K562 (cell line): ENCODE measurements at regions not wholly inside any gene's neighbourhood (a gene's known extent, or its start where the extent isn't known, plus 50 kb on each side); places are given as distances from the start of the nearest gene placed in this dataset.

Source experiments
- GTF2E2 ChIP-seq: fragments of 200-800 bp; sonication (Bioruptor generic); IDR thresholded peaks from 2 replicates; pipeline ENCODE4 v1.6.1; 2016; ENCODE audit warnings: missing genetic modification characterization, missing compliant biosample characterization
- HDAC3 ChIP-seq: fragments of 450-650 bp; IDR thresholded peaks from 2 replicates; pipeline ENCODE4 v1.6.1; 2018; ENCODE audit warnings: borderline replicate concordance, mild to moderate bottlenecking, moderate library complexity; ENCODE audit not compliant: partially characterized antibody
- JUN ChIP-seq, 2 experiments: sonication (generic) in 1 of 2; formaldehyde crosslinking in 1 of 2; IDR thresholded peaks; 2 replicates each; pipeline versions ENCODE4 v1.6.1 to v1.8.0; 2012 to 2022; ENCODE audit warnings: borderline replicate concordance in 2 of 2, mild to moderate bottlenecking in 2 of 2, improper control_type of control experiment in 1 of 2, low read depth in 1 of 2, low read length in 1 of 2, missing genetic modification reagents in 1 of 2
- ZNF561 ChIP-seq: fragments of 450-650 bp; formaldehyde crosslinking; conservative IDR thresholded peaks from 2 replicates; pipeline ENCODE4 v1.4.0; 2020; ENCODE audit warnings: mild to moderate bottlenecking, moderate library complexity
- ZNF644 ChIP-seq: fragments of 200-800 bp; sonication (Bioruptor generic); IDR thresholded peaks from 2 replicates; pipeline ENCODE4 v1.6.1; 2016; ENCODE audit warnings: low read depth, missing genetic modification characterization, missing compliant biosample characterization
- ZNF707 ChIP-seq: fragments of 250-450 bp; sonication (Bioruptor Pico); conservative IDR thresholded peaks from 2 replicates; pipeline ENCODE4 v1.8.0; 2022; ENCODE audit warnings: inconsistent platforms, mild to moderate bottlenecking, moderate library complexity
- TF ChIP-seq, protein P1 (sequence below), 2 experiments: IDR thresholded peaks; 2 replicates each; pipeline ENCODE4 v1.6.1; 2011; ENCODE audit warnings: borderline replicate concordance in 1 of 2, control low read depth in 1 of 2, low read depth in 1 of 2, low read length in 1 of 2, mild to moderate bottlenecking in 1 of 2, mixed read lengths in 1 of 2, moderate library complexity in 1 of 2; ENCODE audit not compliant: insufficient read depth in 1 of 2, insufficient read length in 1 of 2, poor library complexity in 1 of 2, severe bottlenecking in 1 of 2; ENCODE audit errors: extremely low read depth in 1 of 2
- TF ChIP-seq, protein P2 (sequence below): fragments of 450-650 bp; IDR thresholded peaks from 2 replicates; pipeline ENCODE4 v1.6.1; 2018; ENCODE audit not compliant: partially characterized antibody
- TF ChIP-seq, protein P3 (sequence below): fragments of 450-650 bp; IDR thresholded peaks from 2 replicates; pipeline ENCODE4 v1.6.1; 2016; ENCODE audit warnings: borderline replicate concordance
- TF ChIP-seq, protein P4 (sequence below): fragments of 450-650 bp; IDR thresholded peaks from 2 replicates; pipeline ENCODE4 v1.7.1; 2018; ENCODE audit warnings: mild to moderate bottlenecking, low read depth; ENCODE audit not compliant: partially characterized antibody

DNA sequence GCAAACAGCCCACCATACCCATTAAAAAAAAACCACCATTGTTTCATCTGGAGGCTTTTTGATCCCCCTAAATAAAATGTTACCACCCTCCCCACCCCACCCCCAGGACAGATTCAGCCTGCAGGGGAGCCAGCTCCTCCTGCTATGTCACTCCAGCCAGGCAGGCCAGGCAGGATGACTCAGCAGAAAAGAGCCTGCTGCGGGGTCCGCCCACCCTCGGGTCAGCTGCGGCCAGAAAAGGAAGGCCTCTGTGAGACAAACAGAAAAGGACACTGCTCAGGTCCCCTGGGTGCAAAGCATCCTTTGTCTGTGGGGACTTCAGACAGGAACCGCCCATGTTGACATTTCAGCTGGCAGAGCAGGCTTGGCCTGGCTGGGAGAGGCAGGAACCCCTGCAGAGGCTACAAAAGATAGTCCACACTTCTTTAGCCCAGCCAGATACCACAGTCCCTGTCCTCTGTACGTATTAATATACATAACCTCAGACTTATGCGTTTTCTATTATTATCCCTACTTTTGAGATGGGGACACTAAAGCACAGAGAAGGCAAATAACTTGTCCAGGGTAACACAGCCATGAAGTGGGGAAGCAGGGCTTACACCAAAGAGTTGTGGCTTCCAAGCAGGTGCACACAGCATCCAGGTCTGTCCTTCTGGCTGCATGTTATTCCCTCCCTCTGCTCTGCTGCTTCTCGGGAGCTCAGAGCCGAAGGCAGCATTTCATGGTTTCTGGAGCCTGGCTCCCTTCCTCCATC, 147.7 kb downstream of the CPEB2 start (continued):
- TF ChIP-seq, protein P1, sequence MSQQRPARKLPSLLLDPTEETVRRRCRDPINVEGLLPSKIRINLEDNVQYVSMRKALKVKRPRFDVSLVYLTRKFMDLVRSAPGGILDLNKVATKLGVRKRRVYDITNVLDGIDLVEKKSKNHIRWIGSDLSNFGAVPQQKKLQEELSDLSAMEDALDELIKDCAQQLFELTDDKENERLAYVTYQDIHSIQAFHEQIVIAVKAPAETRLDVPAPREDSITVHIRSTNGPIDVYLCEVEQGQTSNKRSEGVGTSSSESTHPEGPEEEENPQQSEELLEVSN (IDR thresholded peaks at IDR 0.05; ENCODE audit: borderline replicate concordance in 1 of 2, extremely low read depth in 1 of 2, insufficient read depth in 1 of 2, insufficient read length in 1 of 2, low read depth in 1 of 2, low read length in 1 of 2, poor library complexity in 1 of 2, severe bottlenecking in 1 of 2): no peak
- TF ChIP-seq, protein P2, sequence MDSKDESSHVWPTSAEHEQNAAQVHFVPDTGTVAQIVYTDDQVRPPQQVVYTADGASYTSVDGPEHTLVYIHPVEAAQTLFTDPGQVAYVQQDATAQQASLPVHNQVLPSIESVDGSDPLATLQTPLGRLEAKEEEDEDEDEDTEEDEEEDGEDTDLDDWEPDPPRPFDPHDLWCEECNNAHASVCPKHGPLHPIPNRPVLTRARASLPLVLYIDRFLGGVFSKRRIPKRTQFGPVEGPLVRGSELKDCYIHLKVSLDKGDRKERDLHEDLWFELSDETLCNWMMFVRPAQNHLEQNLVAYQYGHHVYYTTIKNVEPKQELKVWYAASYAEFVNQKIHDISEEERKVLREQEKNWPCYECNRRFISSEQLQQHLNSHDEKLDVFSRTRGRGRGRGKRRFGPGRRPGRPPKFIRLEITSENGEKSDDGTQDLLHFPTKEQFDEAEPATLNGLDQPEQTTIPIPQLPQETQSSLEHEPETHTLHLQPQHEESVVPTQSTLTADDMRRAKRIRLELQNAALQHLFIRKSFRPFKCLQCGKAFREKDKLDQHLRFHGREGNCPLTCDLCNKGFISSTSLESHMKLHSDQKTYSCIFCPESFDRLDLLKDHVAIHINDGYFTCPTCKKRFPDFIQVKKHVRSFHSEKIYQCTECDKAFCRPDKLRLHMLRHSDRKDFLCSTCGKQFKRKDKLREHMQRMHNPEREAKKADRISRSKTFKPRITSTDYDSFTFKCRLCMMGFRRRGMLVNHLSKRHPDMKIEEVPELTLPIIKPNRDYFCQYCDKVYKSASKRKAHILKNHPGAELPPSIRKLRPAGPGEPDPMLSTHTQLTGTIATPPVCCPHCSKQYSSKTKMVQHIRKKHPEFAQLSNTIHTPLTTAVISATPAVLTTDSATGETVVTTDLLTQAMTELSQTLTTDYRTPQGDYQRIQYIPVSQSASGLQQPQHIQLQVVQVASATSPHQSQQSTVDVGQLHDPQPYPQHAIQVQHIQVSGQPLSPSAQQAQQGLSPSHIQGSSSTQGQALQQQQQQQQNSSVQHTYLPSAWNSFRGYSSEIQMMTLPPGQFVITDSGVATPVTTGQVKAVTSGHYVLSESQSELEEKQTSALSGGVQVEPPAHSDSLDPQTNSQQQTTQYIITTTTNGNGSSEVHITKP: peak; percentile 7
- 0 out of 2 replicates have a peak, but pooled peaks have one; percentile 40 for TF ChIP-seq JUN (IDR thresholded peaks at IDR 0.05; ENCODE audit: borderline replicate concordance, low read depth, low read length)
- no peak for TF ChIP-seq JUN (CRISPR knock-in tag; IDR thresholded peaks at IDR 0.05; ENCODE audit: borderline replicate concordance)
- TF ChIP-seq ZNF707 (CRISPR knock-in tag): no peak
- TF ChIP-seq ZNF561: no peak
- TF ChIP-seq, protein P3, sequence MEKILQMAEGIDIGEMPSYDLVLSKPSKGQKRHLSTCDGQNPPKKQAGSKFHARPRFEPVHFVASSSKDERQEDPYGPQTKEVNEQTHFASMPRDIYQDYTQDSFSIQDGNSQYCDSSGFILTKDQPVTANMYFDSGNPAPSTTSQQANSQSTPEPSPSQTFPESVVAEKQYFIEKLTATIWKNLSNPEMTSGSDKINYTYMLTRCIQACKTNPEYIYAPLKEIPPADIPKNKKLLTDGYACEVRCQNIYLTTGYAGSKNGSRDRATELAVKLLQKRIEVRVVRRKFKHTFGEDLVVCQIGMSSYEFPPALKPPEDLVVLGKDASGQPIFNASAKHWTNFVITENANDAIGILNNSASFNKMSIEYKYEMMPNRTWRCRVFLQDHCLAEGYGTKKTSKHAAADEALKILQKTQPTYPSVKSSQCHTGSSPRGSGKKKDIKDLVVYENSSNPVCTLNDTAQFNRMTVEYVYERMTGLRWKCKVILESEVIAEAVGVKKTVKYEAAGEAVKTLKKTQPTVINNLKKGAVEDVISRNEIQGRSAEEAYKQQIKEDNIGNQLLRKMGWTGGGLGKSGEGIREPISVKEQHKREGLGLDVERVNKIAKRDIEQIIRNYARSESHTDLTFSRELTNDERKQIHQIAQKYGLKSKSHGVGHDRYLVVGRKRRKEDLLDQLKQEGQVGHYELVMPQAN: no peak
- TF ChIP-seq ZNF644 (tag): no peak
- TF ChIP-seq HDAC3: no peak
- TF ChIP-seq, protein P4, sequence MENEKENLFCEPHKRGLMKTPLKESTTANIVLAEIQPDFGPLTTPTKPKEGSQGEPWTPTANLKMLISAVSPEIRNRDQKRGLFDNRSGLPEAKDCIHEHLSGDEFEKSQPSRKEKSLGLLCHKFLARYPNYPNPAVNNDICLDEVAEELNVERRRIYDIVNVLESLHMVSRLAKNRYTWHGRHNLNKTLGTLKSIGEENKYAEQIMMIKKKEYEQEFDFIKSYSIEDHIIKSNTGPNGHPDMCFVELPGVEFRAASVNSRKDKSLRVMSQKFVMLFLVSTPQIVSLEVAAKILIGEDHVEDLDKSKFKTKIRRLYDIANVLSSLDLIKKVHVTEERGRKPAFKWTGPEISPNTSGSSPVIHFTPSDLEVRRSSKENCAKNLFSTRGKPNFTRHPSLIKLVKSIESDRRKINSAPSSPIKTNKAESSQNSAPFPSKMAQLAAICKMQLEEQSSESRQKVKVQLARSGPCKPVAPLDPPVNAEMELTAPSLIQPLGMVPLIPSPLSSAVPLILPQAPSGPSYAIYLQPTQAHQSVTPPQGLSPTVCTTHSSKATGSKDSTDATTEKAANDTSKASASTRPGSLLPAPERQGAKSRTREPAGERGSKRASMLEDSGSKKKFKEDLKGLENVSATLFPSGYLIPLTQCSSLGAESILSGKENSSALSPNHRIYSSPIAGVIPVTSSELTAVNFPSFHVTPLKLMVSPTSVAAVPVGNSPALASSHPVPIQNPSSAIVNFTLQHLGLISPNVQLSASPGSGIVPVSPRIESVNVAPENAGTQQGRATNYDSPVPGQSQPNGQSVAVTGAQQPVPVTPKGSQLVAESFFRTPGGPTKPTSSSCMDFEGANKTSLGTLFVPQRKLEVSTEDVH: no peak
- no peak for TF ChIP-seq GTF2E2
